Calu3 (cell line): ENCODE measurements at regions not wholly inside any gene's neighbourhood (a gene's known extent, or its start where the extent isn't known, plus 50 kb on each side); places are given as distances from the start of the nearest gene placed in this dataset.

Experiments
- BruUV-seq: library from RNA; stranded (reverse); fragments of 400-500 nt; replicated peaks from 2 replicates; lab custom pipeline; 2021; lab: Mats Ljungman, UMichigan
- CTCF ChIA-PET: fragments of 300-600 bp; sonication (Branson Sonifier 250); formaldehyde crosslinking; loops from one replicate; lab custom pipeline; 2022; ENCODE audit warnings: antibody characterized with exemption; lab: Charles Lee
- DNase-seq: peaks from one replicate; pipeline ENCODE4 v3.0.0; 2022
- H3K27ac Mint-ChIP-seq: one replicate; pipeline ENCODE4 v1.8.0; 2022; ENCODE audit warnings: mixed read lengths; ENCODE audit not compliant: unreplicated experiment
- H3K27me3 Mint-ChIP-seq: one replicate; pipeline ENCODE4 v1.8.0; 2022; ENCODE audit warnings: mixed read lengths; ENCODE audit not compliant: unreplicated experiment
- H3K36me3 Mint-ChIP-seq: one replicate; pipeline ENCODE4 v1.8.0; 2022; ENCODE audit warnings: mild to moderate bottlenecking, moderate library complexity, mixed read lengths; ENCODE audit not compliant: insufficient read depth, unreplicated experiment
- H3K4me1 Mint-ChIP-seq: one replicate; pipeline ENCODE4 v1.8.0; 2022; ENCODE audit warnings: mild to moderate bottlenecking, low read depth, mixed read lengths; ENCODE audit not compliant: unreplicated experiment
- H3K4me3 Mint-ChIP-seq: one replicate; pipeline ENCODE4 v1.8.0; 2022; ENCODE audit warnings: mild to moderate bottlenecking, low read depth, moderate library complexity, mixed read lengths; ENCODE audit not compliant: unreplicated experiment
- H3K9me3 Mint-ChIP-seq: one replicate; pipeline ENCODE4 v1.8.0; 2022; ENCODE audit warnings: low read depth, mixed read lengths; ENCODE audit not compliant: unreplicated experiment
- intact Hi-C: fragments of 100-400 bp; cut with micrococcal nuclease; formaldehyde crosslinking; loops from one replicate; pipeline ENCODE4 v1.10.0; 2022; ENCODE audit not compliant: unreplicated experiment
- TF ChIP-seq, protein P1 (sequence below): fragments of 200-600 bp; IDR thresholded peaks from one replicate; pipeline ENCODE4 v1.8.0; 2022; ENCODE audit warnings: antibody characterized with exemption; ENCODE audit not compliant: unreplicated experiment

DNA sequence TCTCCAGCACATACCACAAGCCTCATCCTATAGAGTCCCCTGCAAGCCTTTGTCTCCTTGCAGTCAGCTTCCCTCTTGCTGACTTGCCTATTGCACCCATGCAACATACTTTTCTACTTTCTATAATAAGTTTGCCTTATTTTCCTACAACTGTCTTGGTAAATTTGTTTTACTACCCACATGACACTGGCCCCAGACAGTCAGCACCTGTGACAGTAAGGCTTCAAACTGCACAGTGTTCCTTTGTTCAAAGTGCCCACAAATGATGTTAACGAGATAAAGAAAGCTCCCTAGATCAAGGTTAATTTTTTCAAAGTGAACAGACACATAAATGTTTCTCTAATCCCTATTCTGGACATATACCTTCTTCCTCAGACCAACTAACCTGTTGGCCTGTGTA, 529.1 kb upstream of the PCDH10 start:
- intact Hi-C loops: no loop called here
- no peaks in the 10 kb centered on the region for H3K27me3 Mint-ChIP-seq
- no peak for DNase-seq
- H3K36me3 Mint-ChIP-seq: no peaks in the 10 kb centered on the region
- peaks cover 3% of the 10 kb centered on the region for H3K9me3 Mint-ChIP-seq
- H3K4me3 Mint-ChIP-seq: no peak overlapping the region
- TF ChIP-seq, protein P1, sequence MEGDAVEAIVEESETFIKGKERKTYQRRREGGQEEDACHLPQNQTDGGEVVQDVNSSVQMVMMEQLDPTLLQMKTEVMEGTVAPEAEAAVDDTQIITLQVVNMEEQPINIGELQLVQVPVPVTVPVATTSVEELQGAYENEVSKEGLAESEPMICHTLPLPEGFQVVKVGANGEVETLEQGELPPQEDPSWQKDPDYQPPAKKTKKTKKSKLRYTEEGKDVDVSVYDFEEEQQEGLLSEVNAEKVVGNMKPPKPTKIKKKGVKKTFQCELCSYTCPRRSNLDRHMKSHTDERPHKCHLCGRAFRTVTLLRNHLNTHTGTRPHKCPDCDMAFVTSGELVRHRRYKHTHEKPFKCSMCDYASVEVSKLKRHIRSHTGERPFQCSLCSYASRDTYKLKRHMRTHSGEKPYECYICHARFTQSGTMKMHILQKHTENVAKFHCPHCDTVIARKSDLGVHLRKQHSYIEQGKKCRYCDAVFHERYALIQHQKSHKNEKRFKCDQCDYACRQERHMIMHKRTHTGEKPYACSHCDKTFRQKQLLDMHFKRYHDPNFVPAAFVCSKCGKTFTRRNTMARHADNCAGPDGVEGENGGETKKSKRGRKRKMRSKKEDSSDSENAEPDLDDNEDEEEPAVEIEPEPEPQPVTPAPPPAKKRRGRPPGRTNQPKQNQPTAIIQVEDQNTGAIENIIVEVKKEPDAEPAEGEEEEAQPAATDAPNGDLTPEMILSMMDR: no peak
- H3K27ac Mint-ChIP-seq: no peak overlapping the region
- H3K4me1 Mint-ChIP-seq: no peaks in the 10 kb centered on the region
- no TSS peak for BruUV-seq
- CTCF ChIA-PET: no interaction called here

DNA sequence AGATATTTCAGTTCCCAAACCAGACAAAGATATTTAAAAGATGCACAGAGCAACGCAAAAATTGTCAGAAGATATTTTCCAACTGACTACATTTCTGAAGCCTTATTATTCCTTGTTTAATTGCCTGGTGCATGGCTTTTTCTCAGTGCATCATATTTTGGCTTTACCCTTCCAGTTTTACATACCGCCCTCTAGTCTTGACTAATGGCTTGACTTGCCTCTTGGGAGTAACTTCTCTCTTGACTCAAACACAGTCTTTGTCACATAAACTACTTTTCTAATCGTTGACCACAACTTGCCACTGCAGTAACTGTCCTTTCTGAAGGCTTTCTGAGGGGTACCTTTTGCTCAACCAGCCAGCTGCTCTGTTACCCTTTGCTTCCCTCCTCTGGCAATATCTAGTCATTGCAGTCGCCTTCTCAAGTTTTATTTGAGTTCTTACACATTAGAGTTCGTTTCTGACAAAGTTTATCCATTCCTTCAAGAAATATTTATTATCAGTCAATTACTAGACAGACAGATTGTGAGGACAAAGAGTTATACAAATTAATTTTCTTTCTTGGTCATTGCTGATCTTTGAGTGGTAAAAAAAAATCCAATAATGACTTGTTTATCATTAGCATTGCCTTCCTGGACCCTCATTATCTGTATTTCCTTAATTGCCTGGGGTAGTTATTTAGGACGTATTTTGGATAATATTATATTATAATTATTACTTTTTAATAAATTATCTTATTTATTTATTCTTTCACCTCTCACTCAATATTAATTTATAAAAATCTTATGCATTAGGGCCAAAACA, 506.9 kb upstream of the PCDH10 start:
- no peak overlapping the region for H3K4me3 Mint-ChIP-seq
- peak; percentile 23 for DNase-seq
- no TSS peak for BruUV-seq
- CTCF ChIA-PET: no interaction called here
- TF ChIP-seq, protein P1: peak; percentile 54
- no peaks in the 10 kb centered on the region for H3K9me3 Mint-ChIP-seq
- no peak overlapping the region for H3K27ac Mint-ChIP-seq
- no peaks in the 10 kb centered on the region for H3K4me1 Mint-ChIP-seq
- intact Hi-C loops: no loop called here
- no peaks in the 10 kb centered on the region for H3K36me3 Mint-ChIP-seq
- no peaks in the 10 kb centered on the region for H3K27me3 Mint-ChIP-seq

DNA sequence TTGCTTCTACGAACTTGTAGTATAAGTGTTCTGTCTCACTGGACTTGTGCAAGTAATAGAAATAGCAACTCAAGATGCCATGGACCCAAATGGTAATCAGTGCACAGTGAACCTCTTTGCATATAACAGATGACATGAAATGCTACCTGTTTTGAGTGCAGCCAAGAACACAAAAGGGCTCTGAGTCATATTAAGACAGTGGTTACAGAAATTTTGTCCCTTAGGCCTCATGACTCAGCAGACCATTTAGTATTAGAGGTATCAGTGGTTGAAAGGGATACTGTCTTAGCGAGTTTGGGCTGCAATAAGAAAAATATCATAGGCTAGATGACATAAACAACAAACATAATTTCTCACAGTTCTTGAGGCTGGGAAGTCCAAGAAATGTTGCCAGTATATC, 502.9 kb upstream of the PCDH10 start:
- no peak overlapping the region for H3K27ac Mint-ChIP-seq
- DNase-seq: no peak
- H3K4me3 Mint-ChIP-seq: no peak overlapping the region
- BruUV-seq: no TSS peak
- CTCF ChIA-PET: no interaction called here
- peaks cover 5% of the 10 kb centered on the region for H3K9me3 Mint-ChIP-seq
- H3K27me3 Mint-ChIP-seq: no peaks in the 10 kb centered on the region
- no peaks in the 10 kb centered on the region for H3K4me1 Mint-ChIP-seq
- intact Hi-C loops: no loop called here
- no peaks in the 10 kb centered on the region for H3K36me3 Mint-ChIP-seq
- TF ChIP-seq, protein P1: no peak

DNA sequence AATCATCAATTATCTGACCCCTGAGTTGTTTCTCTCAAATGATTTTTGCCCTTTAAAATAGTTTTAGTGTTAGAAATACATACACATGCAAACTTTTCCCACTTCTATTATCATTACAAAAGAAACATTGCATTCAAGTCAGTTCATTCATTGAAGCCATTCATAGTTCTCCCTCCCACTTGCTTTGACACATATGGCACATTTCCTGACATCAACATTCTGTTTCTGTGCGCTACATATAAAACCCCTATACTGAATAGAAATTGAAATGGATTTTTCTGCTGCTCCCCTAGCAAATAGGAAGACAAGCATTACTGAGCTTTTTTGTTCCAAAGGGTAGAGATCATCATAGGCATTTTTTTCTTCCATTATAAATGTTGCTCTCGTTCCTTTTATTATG, 497.9 kb upstream of the PCDH10 start:
- Mint-ChIP-seq H3K4me3 (no peak overlapping the region), H3K9me3 (peaks cover 8% of the 10 kb centered on the region), H3K36me3 (no peaks in the 10 kb centered on the region), H3K27ac (no peak overlapping the region), H3K27me3 (no peaks in the 10 kb centered on the region), H3K4me1 (no peaks in the 10 kb centered on the region)
- CTCF ChIA-PET: interaction anchor here (0.5 kb wide), 1 partner anchor 1431 kb away, joined by 5 read pairs; no protein-coding TSS in a partner anchor
- no TSS peak for BruUV-seq
- intact Hi-C loops: no loop called here
- DNase-seq: no peak
- TF ChIP-seq, protein P1: no peak
